Activated CD4-positive, alpha-beta T cell treated with anti-CD3 and anti-CD28 coated beads, Interleukin-2, amount 50 U/mL, for 24 hours (primary cell): ENCODE measurements at regions not wholly inside any gene's neighbourhood (a gene's known extent, or its start where the extent isn't known, plus 50 kb on each side); places are given as distances from the start of the nearest gene placed in this dataset.

Experiments used
- DNase-seq, 2 donors: peaks; one replicate each; pipeline ENCODE4 v3.0.0-alpha.2; 2020; ENCODE audit warnings: low read depth in 1 of 2, low spot score in 1 of 2

GRCh38 chr4:111639120-111639690, 506.0 kb upstream of the FAM241A start:
- no peak for DNase-seq

GRCh38 chr4:111639876-111640275, 505.4 kb upstream of the FAM241A start:
- DNase-seq, result no peak

- no peak for DNase-seq
Observed at GRCh38 chr4:111641813-111642579, 503.3 kb upstream of the FAM241A start.

GRCh38 chr4:111648056-111648455, 497.2 kb upstream of the FAM241A start:
- DNase-seq, result no peak

GRCh38 chr4:111649308-111649707, 495.9 kb upstream of the FAM241A start:
- DNase-seq, result no peak

GRCh38 chr4:111650146-111650545, 495.1 kb upstream of the FAM241A start:
- DNase-seq, result no peak

- no peak for DNase-seq
Observed at GRCh38 chr4:111650674-111651086, 494.6 kb upstream of the FAM241A start.

- no peak for DNase-seq
Observed at GRCh38 chr4:111652236-111652635, 493.0 kb upstream of the FAM241A start.

- no peak for DNase-seq
Observed at GRCh38 chr4:111652986-111653385, 492.3 kb upstream of the FAM241A start.

- no peak for DNase-seq
Observed at GRCh38 chr4:111662496-111662895, 482.8 kb upstream of the FAM241A start.

- no peak for DNase-seq
Observed at GRCh38 chr4:111664308-111664945, 480.8 kb upstream of the FAM241A start.

GRCh38 chr4:111666826-111667360, 478.4 kb upstream of the FAM241A start:
- DNase-seq, result no peak

- no peak for DNase-seq
Observed at GRCh38 chr4:111671756-111672155, 473.5 kb upstream of the FAM241A start.

- DNase-seq, result no peak
Observed at GRCh38 chr4:111675746-111676145, 469.5 kb upstream of the FAM241A start.

- no peak for DNase-seq
Observed at GRCh38 chr4:111676533-111676932, 468.7 kb upstream of the FAM241A start.

- no peak for DNase-seq
Observed at GRCh38 chr4:111678479-111678878, 466.8 kb upstream of the FAM241A start.

- DNase-seq, result no peak
Observed at GRCh38 chr4:111678908-111679307, 466.3 kb upstream of the FAM241A start.

- DNase-seq, result no peak
Observed at GRCh38 chr4:111681270-111681669, 464.0 kb upstream of the FAM241A start.

GRCh38 chr4:111681751-111682150, 463.5 kb upstream of the FAM241A start:
- no peak for DNase-seq

- no peak for DNase-seq
Observed at GRCh38 chr4:111685205-111685604, 460.0 kb upstream of the FAM241A start.

- no peak for DNase-seq
Observed at GRCh38 chr4:111689214-111689613, 456.0 kb upstream of the FAM241A start.

- DNase-seq, result no peak
Observed at GRCh38 chr4:111689731-111690130, 455.5 kb upstream of the FAM241A start.
